ENCODE measurements at regions not wholly inside any gene's neighbourhood (a gene's known extent, or its start where the extent isn't known, plus 50 kb on each side); places are given as distances from the start of the nearest gene placed in this dataset.
"Not testable (repeated sequence)": the region's sequence is repeated elsewhere in the genome, so short reads cannot be mapped to it uniquely, and the experiment has no call there.

DNA sequence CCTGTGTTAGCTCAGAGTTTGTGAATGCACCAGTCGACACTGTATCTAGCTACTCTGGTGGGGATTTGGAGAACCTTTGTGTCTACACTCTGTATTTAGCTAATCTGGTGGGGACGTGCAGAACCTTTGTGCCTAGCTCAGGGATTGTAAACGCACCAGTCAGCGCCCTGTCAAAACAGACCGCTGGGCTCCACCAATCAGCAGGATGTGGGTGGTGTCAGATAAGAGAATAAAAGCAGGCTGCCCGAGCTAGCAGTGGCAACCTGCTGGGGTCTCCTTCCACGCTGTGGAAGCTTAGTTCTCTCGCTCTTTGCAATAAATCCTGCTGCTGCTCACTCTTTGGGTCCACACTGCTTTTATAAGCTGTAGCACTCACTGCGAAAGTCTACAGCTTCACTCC lies 324.2 kb downstream of the RAD51AP2 start:
- no peak overlapping the region for H3K27ac ChIP-seq
- DNase-seq (ENCODE audit: low spot score): no peak
- H3K4me3 ChIP-seq: no peak overlapping the region
- TF ChIP-seq, protein P1, sequence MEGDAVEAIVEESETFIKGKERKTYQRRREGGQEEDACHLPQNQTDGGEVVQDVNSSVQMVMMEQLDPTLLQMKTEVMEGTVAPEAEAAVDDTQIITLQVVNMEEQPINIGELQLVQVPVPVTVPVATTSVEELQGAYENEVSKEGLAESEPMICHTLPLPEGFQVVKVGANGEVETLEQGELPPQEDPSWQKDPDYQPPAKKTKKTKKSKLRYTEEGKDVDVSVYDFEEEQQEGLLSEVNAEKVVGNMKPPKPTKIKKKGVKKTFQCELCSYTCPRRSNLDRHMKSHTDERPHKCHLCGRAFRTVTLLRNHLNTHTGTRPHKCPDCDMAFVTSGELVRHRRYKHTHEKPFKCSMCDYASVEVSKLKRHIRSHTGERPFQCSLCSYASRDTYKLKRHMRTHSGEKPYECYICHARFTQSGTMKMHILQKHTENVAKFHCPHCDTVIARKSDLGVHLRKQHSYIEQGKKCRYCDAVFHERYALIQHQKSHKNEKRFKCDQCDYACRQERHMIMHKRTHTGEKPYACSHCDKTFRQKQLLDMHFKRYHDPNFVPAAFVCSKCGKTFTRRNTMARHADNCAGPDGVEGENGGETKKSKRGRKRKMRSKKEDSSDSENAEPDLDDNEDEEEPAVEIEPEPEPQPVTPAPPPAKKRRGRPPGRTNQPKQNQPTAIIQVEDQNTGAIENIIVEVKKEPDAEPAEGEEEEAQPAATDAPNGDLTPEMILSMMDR (IDR thresholded peaks at IDR 0.05): no peak
- no peaks in the 10 kb centered on the region for H3K36me3 ChIP-seq
- H3K27me3 ChIP-seq: no peaks in the 10 kb centered on the region
- no peaks in the 10 kb centered on the region for H3K4me1 ChIP-seq
- H3K9me3 ChIP-seq: no peaks in the 10 kb centered on the region

DNA sequence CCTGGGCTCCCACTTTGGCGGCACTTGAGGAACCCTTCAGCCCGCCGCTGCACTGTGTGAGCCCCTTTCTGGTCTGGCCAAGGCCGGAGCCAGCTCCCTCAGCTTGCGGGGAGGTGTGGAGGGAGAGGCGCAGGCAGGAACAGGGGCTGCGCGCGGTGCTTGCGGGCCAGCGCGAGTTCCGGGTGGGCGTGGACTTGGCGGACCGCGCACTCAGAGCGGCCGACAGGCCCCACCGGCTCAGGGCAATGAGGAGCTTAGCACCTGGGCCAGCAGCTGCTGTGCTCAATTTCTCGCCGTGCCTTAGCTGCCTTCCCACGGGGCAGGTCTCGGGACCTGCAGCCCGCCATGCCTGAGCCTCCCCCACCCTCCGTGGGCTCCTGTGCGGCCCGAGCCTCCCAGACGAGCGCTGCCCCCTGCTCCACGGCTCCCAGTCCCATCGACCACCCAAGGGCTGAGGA lies 324.8 kb downstream of the RAD51AP2 start:
- H3K27ac ChIP-seq; DNase-seq (ENCODE audit: low spot score); H3K9me3 ChIP-seq; H3K4me1 ChIP-seq; H3K4me3 ChIP-seq; H3K36me3 ChIP-seq; H3K27me3 ChIP-seq: not testable (repeated sequence)

- Histone ChIP-seq H3K36me3 (no peaks in the 10 kb centered on the region), H3K27ac (no peak overlapping the region), H3K27me3 (no peaks in the 10 kb centered on the region), H3K4me1 (no peaks in the 10 kb centered on the region), H3K4me3 (no peak overlapping the region), H3K9me3 (no peaks in the 10 kb centered on the region)
- no peak for DNase-seq (ENCODE audit: low spot score)
- TF ChIP-seq, protein P1 (IDR thresholded peaks at IDR 0.05): no peak
These were observed 327.0 kb downstream of the RAD51AP2 start for GRCh38 chr2:17191223-17191622.

DNA sequence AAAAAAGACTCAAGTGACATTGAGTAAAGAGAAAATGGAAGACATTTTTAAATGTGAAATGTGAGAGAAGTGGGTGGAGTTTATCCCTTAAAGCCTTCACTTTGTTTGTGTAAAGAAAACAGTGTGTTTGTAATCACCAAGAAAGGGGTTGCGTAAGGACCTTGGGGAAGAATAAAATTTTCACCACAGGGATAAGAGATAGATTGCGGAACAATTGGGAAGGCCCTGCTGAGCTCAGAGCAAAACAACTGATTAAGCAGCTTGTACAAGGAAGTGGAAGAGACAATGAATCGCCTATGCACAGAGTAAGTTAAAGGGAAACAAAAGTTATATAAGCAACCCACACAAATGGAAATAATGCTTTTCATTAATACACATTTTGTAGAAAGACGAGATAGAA lies 327.7 kb downstream of the RAD51AP2 start:
- Histone ChIP-seq H3K27me3 (no peaks in the 10 kb centered on the region), H3K4me3 (no peak overlapping the region)

GRCh38 chr2:17188721-17189120 lies 329.5 kb downstream of the RAD51AP2 start:
- Histone ChIP-seq H3K4me1 (no peaks in the 10 kb centered on the region), H3K36me3 (no peaks in the 10 kb centered on the region), H3K9me3 (no peaks in the 10 kb centered on the region), H3K27me3 (no peaks in the 10 kb centered on the region), H3K27ac (no peak overlapping the region), H3K4me3 (no peak overlapping the region)
- DNase-seq (ENCODE audit: low spot score): no peak
- TF ChIP-seq, protein P1 (IDR thresholded peaks at IDR 0.05): no peak

More for the DNA sequence above, 327.7 kb downstream of the RAD51AP2 start:
- no peak for DNase-seq (ENCODE audit: low spot score)
- H3K36me3 ChIP-seq: no peaks in the 10 kb centered on the region
- H3K4me1 ChIP-seq: no peaks in the 10 kb centered on the region
- no peaks in the 10 kb centered on the region for H3K9me3 ChIP-seq
- H3K27ac ChIP-seq: no peak overlapping the region
- TF ChIP-seq, protein P1 (IDR thresholded peaks at IDR 0.05): no peak

DNA sequence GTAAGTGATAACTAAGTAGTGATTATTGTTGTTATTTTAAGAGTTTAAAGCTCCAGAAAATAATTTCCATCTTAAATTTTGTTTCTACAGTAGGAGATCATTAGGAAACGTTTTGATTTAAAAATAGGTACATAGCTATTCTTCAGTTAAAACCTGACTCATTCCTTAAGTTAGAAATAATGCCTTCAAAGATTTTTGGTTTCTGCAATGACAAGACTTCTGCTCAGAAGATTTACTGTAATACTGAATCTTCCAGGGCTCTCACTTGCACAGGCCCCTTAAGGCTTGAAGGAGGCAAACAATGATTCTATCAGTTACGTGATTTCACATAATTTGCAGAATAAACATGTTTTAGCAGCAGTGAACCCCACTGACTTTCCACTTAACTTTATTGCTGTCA lies 333.7 kb downstream of the RAD51AP2 start:
- TF ChIP-seq, protein P1 (IDR thresholded peaks at IDR 0.05): no peak
- no peak for DNase-seq (ENCODE audit: low spot score)
- Histone ChIP-seq H3K27me3 (no peaks in the 10 kb centered on the region), H3K4me1 (no peaks in the 10 kb centered on the region), H3K9me3 (no peaks in the 10 kb centered on the region), H3K4me3 (no peak overlapping the region), H3K36me3 (no peaks in the 10 kb centered on the region), H3K27ac (no peak overlapping the region)

Measured in right atrium auricular region (tissue), 2 donors.